ENCODE measurements at regions not wholly inside any gene's neighbourhood (a gene's known extent, or its start where the extent isn't known, plus 50 kb on each side); places are given as distances from the start of the nearest gene placed in this dataset.
"Not testable (repeated sequence)": the region's sequence is repeated elsewhere in the genome, so short reads cannot be mapped to it uniquely, and the experiment has no call there.

DNA sequence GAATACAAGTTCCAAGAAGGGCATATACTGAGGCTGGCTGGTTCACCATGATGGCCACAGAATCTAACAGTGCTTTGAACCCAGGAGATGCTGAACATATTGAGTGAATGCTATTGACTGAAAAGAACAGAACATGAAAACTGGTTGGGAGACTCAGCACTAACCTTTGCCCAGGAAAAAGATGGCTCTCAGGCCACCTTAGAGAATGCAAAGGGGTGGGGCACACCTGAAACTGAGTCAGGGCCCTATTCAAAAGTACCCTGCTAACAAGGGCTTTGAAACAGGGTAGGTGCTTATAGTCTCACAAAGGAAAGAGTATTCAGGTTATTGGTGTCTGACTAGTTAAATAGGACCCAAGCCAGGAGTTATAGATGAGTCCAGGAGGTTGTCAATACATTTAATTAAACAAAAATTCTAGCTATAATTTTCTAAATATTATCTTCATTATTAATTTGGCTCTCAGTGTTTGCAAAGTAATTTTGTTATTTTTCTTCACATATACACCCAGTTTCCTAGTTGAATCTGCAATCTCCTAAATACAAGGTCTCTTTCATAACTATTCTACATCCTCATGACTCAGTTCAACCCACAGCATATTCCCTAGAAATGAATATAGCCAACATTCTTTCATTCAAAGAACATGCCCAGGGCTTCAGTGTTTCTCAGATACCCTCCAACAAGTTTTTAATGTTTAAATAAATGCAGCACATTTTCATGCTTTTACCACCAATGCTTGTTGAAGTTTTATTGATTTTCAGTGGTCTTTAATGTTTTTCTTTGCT is 144.2 kb upstream of the RAPGEF2 start:
- ChIA-PET POLR2A (interaction anchor here (0.6 kb wide), 1 partner anchor 22 kb away, joined by 4 read pairs; no protein-coding TSS in a partner anchor), CTCF (no interaction called here)
- H3K27ac Mint-ChIP-seq (ENCODE audit: low read depth, unreplicated experiment) = no peak overlapping the region
- H3K36me3 Mint-ChIP-seq (ENCODE audit: insufficient read depth, unreplicated experiment) = no peaks in the 10 kb centered on the region
- H3K4me1 Mint-ChIP-seq (ENCODE audit: insufficient read depth, unreplicated experiment) = no peaks in the 10 kb centered on the region
- intact Hi-C loops (cut with micrococcal nuclease) = no loop called here
- H3K9me3 Mint-ChIP-seq (ENCODE audit: unreplicated experiment) = no peaks in the 10 kb centered on the region
- BruUV-seq (replicated peaks) = no TSS peak
- H3K27me3 Mint-ChIP-seq (ENCODE audit: insufficient read depth, unreplicated experiment) = no peaks in the 10 kb centered on the region
- TF ChIP-seq, protein P1, sequence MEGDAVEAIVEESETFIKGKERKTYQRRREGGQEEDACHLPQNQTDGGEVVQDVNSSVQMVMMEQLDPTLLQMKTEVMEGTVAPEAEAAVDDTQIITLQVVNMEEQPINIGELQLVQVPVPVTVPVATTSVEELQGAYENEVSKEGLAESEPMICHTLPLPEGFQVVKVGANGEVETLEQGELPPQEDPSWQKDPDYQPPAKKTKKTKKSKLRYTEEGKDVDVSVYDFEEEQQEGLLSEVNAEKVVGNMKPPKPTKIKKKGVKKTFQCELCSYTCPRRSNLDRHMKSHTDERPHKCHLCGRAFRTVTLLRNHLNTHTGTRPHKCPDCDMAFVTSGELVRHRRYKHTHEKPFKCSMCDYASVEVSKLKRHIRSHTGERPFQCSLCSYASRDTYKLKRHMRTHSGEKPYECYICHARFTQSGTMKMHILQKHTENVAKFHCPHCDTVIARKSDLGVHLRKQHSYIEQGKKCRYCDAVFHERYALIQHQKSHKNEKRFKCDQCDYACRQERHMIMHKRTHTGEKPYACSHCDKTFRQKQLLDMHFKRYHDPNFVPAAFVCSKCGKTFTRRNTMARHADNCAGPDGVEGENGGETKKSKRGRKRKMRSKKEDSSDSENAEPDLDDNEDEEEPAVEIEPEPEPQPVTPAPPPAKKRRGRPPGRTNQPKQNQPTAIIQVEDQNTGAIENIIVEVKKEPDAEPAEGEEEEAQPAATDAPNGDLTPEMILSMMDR (IDR thresholded peaks at IDR 0.05; ENCODE audit: unreplicated experiment) = no peak
- no peak overlapping the region for H3K4me3 Mint-ChIP-seq (ENCODE audit: unreplicated experiment)
- DNase-seq (ENCODE audit: unreplicated experiment) = no peak

DNA sequence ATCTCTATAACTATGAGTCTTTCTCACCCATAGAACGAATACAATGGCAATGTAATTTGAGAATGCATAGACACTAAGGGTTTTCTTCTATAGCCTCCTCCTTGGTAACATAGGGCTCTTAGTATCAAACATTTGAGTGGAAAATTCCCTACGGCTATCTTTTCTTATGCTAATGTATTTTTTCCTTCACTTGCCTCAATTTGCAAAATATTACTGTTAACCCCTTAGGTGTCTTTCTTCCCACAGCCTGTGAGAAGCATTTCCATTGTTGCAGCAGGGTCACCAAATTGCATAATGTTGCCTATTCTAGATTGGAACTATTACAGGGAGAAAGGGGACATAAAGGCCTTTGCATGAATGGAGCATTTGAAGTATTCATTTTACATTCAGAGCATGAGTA is 140.5 kb upstream of the RAPGEF2 start:
- no peak overlapping the region for H3K4me3 Mint-ChIP-seq (ENCODE audit: unreplicated experiment)
- no peak for DNase-seq (ENCODE audit: unreplicated experiment)
- H3K27ac Mint-ChIP-seq (ENCODE audit: low read depth, unreplicated experiment) = no peak overlapping the region
- no TSS peak for BruUV-seq (replicated peaks)
- POLR2A ChIA-PET = no interaction called here
- no peaks in the 10 kb centered on the region for H3K36me3 Mint-ChIP-seq (ENCODE audit: insufficient read depth, unreplicated experiment)
- no peaks in the 10 kb centered on the region for H3K27me3 Mint-ChIP-seq (ENCODE audit: insufficient read depth, unreplicated experiment)
- TF ChIP-seq, protein P1 (IDR thresholded peaks at IDR 0.05; ENCODE audit: unreplicated experiment) = no peak
- no peaks in the 10 kb centered on the region for H3K9me3 Mint-ChIP-seq (ENCODE audit: unreplicated experiment)
- CTCF ChIA-PET = no interaction called here
- intact Hi-C loops (cut with micrococcal nuclease) = no loop called here
- H3K4me1 Mint-ChIP-seq (ENCODE audit: insufficient read depth, unreplicated experiment) = no peaks in the 10 kb centered on the region

DNA sequence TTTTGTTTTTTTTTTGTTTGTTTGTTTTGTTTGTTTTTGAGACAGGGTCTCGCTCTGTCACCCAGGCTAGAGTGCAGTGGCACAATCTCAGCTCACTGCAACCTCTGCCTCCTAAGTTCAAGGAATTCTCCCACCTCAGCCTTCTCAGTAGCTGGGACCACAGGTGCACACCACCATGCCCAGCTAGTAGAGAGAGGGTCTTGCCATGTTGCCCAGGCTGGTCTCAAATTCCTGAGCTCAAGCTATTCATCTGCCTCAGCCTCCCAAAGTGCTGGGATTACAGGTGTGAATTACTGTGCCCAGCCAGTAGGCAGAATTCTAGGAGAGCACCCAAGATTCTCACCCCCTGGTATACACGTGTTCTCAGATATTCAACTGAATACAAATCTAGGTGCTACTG is 139.6 kb upstream of the RAPGEF2 start:
- BruUV-seq (replicated peaks); H3K4me1 Mint-ChIP-seq (ENCODE audit: insufficient read depth, unreplicated experiment): not testable (repeated sequence)

DNA sequence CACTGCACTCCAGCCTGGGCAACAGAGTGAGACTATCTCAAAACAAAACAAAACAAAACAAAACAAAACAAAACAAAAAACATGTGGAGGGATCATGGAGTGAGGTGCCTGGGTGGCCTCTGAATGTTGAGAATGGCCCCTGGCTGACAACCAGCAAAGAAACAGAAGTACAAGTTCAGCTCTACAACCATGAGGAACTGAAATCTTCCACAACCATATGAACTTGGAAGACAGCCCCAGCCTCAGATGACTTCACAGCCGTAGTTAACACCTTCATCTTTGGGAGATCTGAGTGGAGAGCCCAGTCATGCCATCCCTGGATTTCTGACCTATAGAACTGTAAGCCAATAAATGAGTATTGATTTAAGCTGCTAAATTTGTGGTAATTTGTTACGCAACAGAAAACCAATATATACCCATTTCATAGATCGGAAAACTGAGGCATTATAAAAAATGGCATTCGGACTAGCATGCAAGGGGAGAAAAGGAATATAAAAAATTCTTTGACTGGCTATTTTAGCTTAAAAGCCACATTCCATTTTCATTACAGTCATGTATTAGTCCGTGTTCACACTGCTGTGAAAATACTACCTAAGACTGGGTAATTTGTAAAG is 138.7 kb upstream of the RAPGEF2 start:
- CTCF ChIA-PET = interaction anchor here (0.5 to 1.1 kb wide), 4 partner anchors 13 to 110 kb away, joined by 3 read pairs; no protein-coding TSS in a partner anchor
- H3K27ac Mint-ChIP-seq (ENCODE audit: low read depth, unreplicated experiment) = no peak overlapping the region
- POLR2A ChIA-PET = no interaction called here

More for the DNA sequence above, 139.6 kb upstream of the RAPGEF2 start:
- DNase-seq (ENCODE audit: unreplicated experiment); H3K27me3 Mint-ChIP-seq (ENCODE audit: insufficient read depth, unreplicated experiment); H3K27ac Mint-ChIP-seq (ENCODE audit: low read depth, unreplicated experiment); H3K36me3 Mint-ChIP-seq (ENCODE audit: insufficient read depth, unreplicated experiment); H3K4me3 Mint-ChIP-seq (ENCODE audit: unreplicated experiment); H3K9me3 Mint-ChIP-seq (ENCODE audit: unreplicated experiment); intact Hi-C loops (cut with micrococcal nuclease): not testable (repeated sequence)
- ChIA-PET POLR2A (interaction anchor here (0.7 kb wide), 1 partner anchor 26 kb away, joined by 3 read pairs; no protein-coding TSS in a partner anchor), CTCF (interaction anchor here (0.6 kb wide), 2 partner anchors 11 to 90 kb away, joined by 3 read pairs; no protein-coding TSS in a partner anchor)

More for the DNA sequence above, 138.7 kb upstream of the RAPGEF2 start:
- DNase-seq (ENCODE audit: unreplicated experiment) = no peak
- Mint-ChIP-seq H3K36me3 (ENCODE audit: insufficient read depth, unreplicated experiment) (no peaks in the 10 kb centered on the region), H3K4me1 (ENCODE audit: insufficient read depth, unreplicated experiment) (no peaks in the 10 kb centered on the region), H3K27me3 (ENCODE audit: insufficient read depth, unreplicated experiment) (no peaks in the 10 kb centered on the region), H3K4me3 (ENCODE audit: unreplicated experiment) (no peak overlapping the region), H3K9me3 (ENCODE audit: unreplicated experiment) (no peaks in the 10 kb centered on the region)
- TF ChIP-seq, protein P1 (IDR thresholded peaks at IDR 0.05; ENCODE audit: unreplicated experiment) = no peak
- intact Hi-C loops (cut with micrococcal nuclease) = no loop called here
- no TSS peak for BruUV-seq (replicated peaks)
